ENCODE measurements at regions not wholly inside any gene's neighbourhood (a gene's known extent, or its start where the extent isn't known, plus 50 kb on each side); places are given as distances from the start of the nearest gene placed in this dataset.
"Not testable (repeated sequence)": the region's sequence is repeated elsewhere in the genome, so short reads cannot be mapped to it uniquely, and the experiment has no call there.

GRCh38 chr10:109379186-109379585 lies 544.1 kb downstream of the XPNPEP1 start:
- CTCF ChIA-PET = interaction anchor here (0.7 kb wide), 1 partner anchor 20 kb away, joined by 3 read pairs; no protein-coding TSS in a partner anchor
- DNase-seq = no peak
- POLR2A ChIA-PET = no interaction called here
- Mint-ChIP-seq H3K27me3 (no peaks in the 10 kb centered on the region), H3K36me3 (ENCODE audit: low read depth) (no peaks in the 10 kb centered on the region), H3K4me1 (no peaks in the 10 kb centered on the region), H3K27ac (no peak overlapping the region), H3K9me3 (no peaks in the 10 kb centered on the region), H3K4me3 (no peak overlapping the region)

- Mint-ChIP-seq H3K9me3 (peaks cover 4% of the 10 kb centered on the region), H3K36me3 (ENCODE audit: low read depth) (no peaks in the 10 kb centered on the region), H3K4me3 (no peak overlapping the region), H3K27ac (no peak overlapping the region), H3K4me1 (no peaks in the 10 kb centered on the region), H3K27me3 (no peaks in the 10 kb centered on the region)
- POLR2A ChIA-PET = no interaction called here
- no peak for DNase-seq
- CTCF ChIA-PET = no interaction called here
Measured at GRCh38 chr10:109374215-109374614, 549.1 kb downstream of the XPNPEP1 start.

- Mint-ChIP-seq H3K4me1 (no peaks in the 10 kb centered on the region), H3K36me3 (ENCODE audit: low read depth) (no peaks in the 10 kb centered on the region), H3K4me3 (no peak overlapping the region), H3K9me3 (no peaks in the 10 kb centered on the region), H3K27me3 (no peaks in the 10 kb centered on the region), H3K27ac (no peak overlapping the region)
- ChIA-PET POLR2A (no interaction called here), CTCF (no interaction called here)
- no peak for DNase-seq
Measured at GRCh38 chr10:109359316-109359715, 564.0 kb downstream of the XPNPEP1 start.

GRCh38 chr10:109358325-109358724 lies 565.0 kb downstream of the XPNPEP1 start:
- ChIA-PET POLR2A (no interaction called here), CTCF (no interaction called here)
- Mint-ChIP-seq H3K27ac (no peak overlapping the region), H3K9me3 (no peaks in the 10 kb centered on the region), H3K4me3 (no peak overlapping the region), H3K36me3 (ENCODE audit: low read depth) (no peaks in the 10 kb centered on the region), H3K27me3 (no peaks in the 10 kb centered on the region), H3K4me1 (no peaks in the 10 kb centered on the region)
- no peak for DNase-seq

- CTCF ChIA-PET = no interaction called here
- Mint-ChIP-seq H3K9me3 (peaks cover 2% of the 10 kb centered on the region), H3K4me1 (no peaks in the 10 kb centered on the region), H3K4me3 (no peak overlapping the region), H3K36me3 (ENCODE audit: low read depth) (no peaks in the 10 kb centered on the region), H3K27ac (no peak overlapping the region), H3K27me3 (no peaks in the 10 kb centered on the region)
- no peak for DNase-seq
- POLR2A ChIA-PET = no interaction called here
Measured at GRCh38 chr10:109348324-109348723, 575.0 kb downstream of the XPNPEP1 start.

GRCh38 chr10:109343293-109343692 lies 580.0 kb downstream of the XPNPEP1 start:
- H3K4me3 Mint-ChIP-seq = no peak overlapping the region
- no peaks in the 10 kb centered on the region for H3K4me1 Mint-ChIP-seq
- no peak overlapping the region for H3K27ac Mint-ChIP-seq
- H3K9me3 Mint-ChIP-seq = no peaks in the 10 kb centered on the region
- no peaks in the 10 kb centered on the region for H3K27me3 Mint-ChIP-seq
- no peaks in the 10 kb centered on the region for H3K36me3 Mint-ChIP-seq (ENCODE audit: low read depth)
- CTCF ChIA-PET = interaction anchor here (0.6 kb wide), 1 partner anchor 255 kb away, joined by 3 read pairs; no protein-coding TSS in a partner anchor
- no peak for DNase-seq
- POLR2A ChIA-PET = no interaction called here

GRCh38 chr10:109341986-109342385 lies 581.3 kb downstream of the XPNPEP1 start:
- Mint-ChIP-seq H3K36me3 (ENCODE audit: low read depth) (no peaks in the 10 kb centered on the region), H3K27me3 (no peaks in the 10 kb centered on the region), H3K4me3 (no peak overlapping the region), H3K9me3 (no peaks in the 10 kb centered on the region), H3K27ac (no peak overlapping the region), H3K4me1 (no peaks in the 10 kb centered on the region)
- CTCF ChIA-PET = no interaction called here
- DNase-seq = no peak
- POLR2A ChIA-PET = no interaction called here

GRCh38 chr10:109328001-109328400 lies 595.3 kb downstream of the XPNPEP1 start:
- H3K4me3 Mint-ChIP-seq = no peak overlapping the region
- no peak for DNase-seq
- no peak overlapping the region for H3K27ac Mint-ChIP-seq
- POLR2A ChIA-PET = no interaction called here
- no peaks in the 10 kb centered on the region for H3K4me1 Mint-ChIP-seq
- no peaks in the 10 kb centered on the region for H3K36me3 Mint-ChIP-seq (ENCODE audit: low read depth)
- no peaks in the 10 kb centered on the region for H3K27me3 Mint-ChIP-seq
- peaks cover 4% of the 10 kb centered on the region for H3K9me3 Mint-ChIP-seq
- CTCF ChIA-PET = interaction anchor here (0.7 kb wide), 1 partner anchor 1059 kb away, joined by 3 read pairs; no protein-coding TSS in a partner anchor

- Mint-ChIP-seq H3K36me3 (ENCODE audit: low read depth) (no peaks in the 10 kb centered on the region), H3K27me3 (no peaks in the 10 kb centered on the region), H3K9me3 (peaks cover 4% of the 10 kb centered on the region), H3K4me3 (no peak overlapping the region), H3K27ac (no peak overlapping the region), H3K4me1 (no peaks in the 10 kb centered on the region)
- POLR2A ChIA-PET = no interaction called here
- CTCF ChIA-PET = no interaction called here
- DNase-seq = no peak
Measured at GRCh38 chr10:109327266-109327665, 596.0 kb downstream of the XPNPEP1 start.

- ChIA-PET CTCF (interaction anchor here (0.5 kb wide), 1 partner anchor 715 kb away, joined by 5 read pairs; no protein-coding TSS in a partner anchor), POLR2A (no interaction called here)
- Mint-ChIP-seq H3K36me3 (ENCODE audit: low read depth) (no peaks in the 10 kb centered on the region), H3K4me1 (no peaks in the 10 kb centered on the region), H3K4me3 (no peak overlapping the region), H3K27me3 (no peaks in the 10 kb centered on the region), H3K9me3 (peaks cover 4% of the 10 kb centered on the region), H3K27ac (no peak overlapping the region)
- DNase-seq = no peak
Measured at GRCh38 chr10:109324721-109325120, 598.6 kb downstream of the XPNPEP1 start.

- Mint-ChIP-seq H3K4me1 (no peaks in the 10 kb centered on the region), H3K27ac (no peak overlapping the region), H3K36me3 (ENCODE audit: low read depth) (no peaks in the 10 kb centered on the region), H3K4me3 (no peak overlapping the region), H3K9me3 (no peaks in the 10 kb centered on the region), H3K27me3 (no peaks in the 10 kb centered on the region)
- ChIA-PET POLR2A (no interaction called here), CTCF (no interaction called here)
- no peak for DNase-seq
Measured at GRCh38 chr10:109317746-109318366, 605.5 kb downstream of the XPNPEP1 start.

GRCh38 chr10:109314016-109314415 lies 609.3 kb downstream of the XPNPEP1 start:
- POLR2A ChIA-PET; H3K9me3 Mint-ChIP-seq; H3K27me3 Mint-ChIP-seq; H3K4me3 Mint-ChIP-seq; H3K27ac Mint-ChIP-seq; H3K36me3 Mint-ChIP-seq (ENCODE audit: low read depth); CTCF ChIA-PET; H3K4me1 Mint-ChIP-seq; DNase-seq: not testable (repeated sequence)

- H3K27me3 Mint-ChIP-seq; H3K9me3 Mint-ChIP-seq; DNase-seq; H3K36me3 Mint-ChIP-seq (ENCODE audit: low read depth); H3K4me1 Mint-ChIP-seq; H3K4me3 Mint-ChIP-seq; CTCF ChIA-PET; POLR2A ChIA-PET; H3K27ac Mint-ChIP-seq: not testable (repeated sequence)
Measured at GRCh38 chr10:109312555-109312954, 610.8 kb downstream of the XPNPEP1 start.

- Mint-ChIP-seq H3K9me3 (no peaks in the 10 kb centered on the region), H3K36me3 (ENCODE audit: low read depth) (no peaks in the 10 kb centered on the region), H3K4me1 (no peaks in the 10 kb centered on the region), H3K27me3 (no peaks in the 10 kb centered on the region), H3K4me3 (no peak overlapping the region), H3K27ac (no peak overlapping the region)
- DNase-seq = no peak
- POLR2A ChIA-PET = no interaction called here
- CTCF ChIA-PET = no interaction called here
Measured at GRCh38 chr10:109308971-109309370, 614.3 kb downstream of the XPNPEP1 start.

Measured in activated CD4-positive, alpha-beta T cell treated with anti-CD3 and anti-CD28 coated beads, Interleukin-2, amount 10 ng/mL, durations not matched to agents 7 days and 5 days (primary cell).